ENCODE measurements at regions not wholly inside any gene's neighbourhood (a gene's known extent, or its start where the extent isn't known, plus 50 kb on each side); places are given as distances from the start of the nearest gene placed in this dataset.
"Not testable (repeated sequence)": the region's sequence is repeated elsewhere in the genome, so short reads cannot be mapped to it uniquely, and the experiment has no call there.

DNA sequence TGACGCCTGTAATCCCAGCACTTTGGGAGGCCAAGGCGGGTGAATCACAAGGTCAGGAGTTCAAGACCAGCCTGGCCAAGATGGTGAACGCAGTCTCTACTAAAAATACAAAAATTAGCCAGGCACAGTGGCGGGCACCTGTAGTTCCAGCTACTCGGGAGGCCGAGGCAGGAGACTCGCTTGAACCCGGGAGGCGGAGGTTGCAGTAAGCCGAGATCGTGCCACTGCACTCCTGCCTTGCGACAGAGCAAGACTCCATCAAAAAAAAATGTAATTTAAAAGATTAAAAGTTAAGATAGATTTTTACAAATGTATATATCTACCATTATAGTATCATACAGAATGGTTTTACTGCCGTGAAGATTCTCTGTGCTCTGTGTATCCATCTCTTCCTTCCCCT lies 1464.1 kb downstream of the FOXD4L5 start:
- H3K4me3 Mint-ChIP-seq, ATAC-seq, DNase-seq, POLR2A ChIA-PET, H3K27ac Mint-ChIP-seq: not testable (repeated sequence)
- Mint-ChIP-seq H3K4me1 (peaks cover 16 to 20% (median 17%) of the 10 kb centered on the region in 4 donors), H3K36me3 (peaks cover 2 to 13% (median 5%) of the 10 kb centered on the region in 3 donors), H3K27me3 (peaks cover 10 to 23% (median 20%) of the 10 kb centered on the region in 5 donors), H3K9me3 (peaks cover 0 to 34% (median 15%) of the 10 kb centered on the region in 9 donors)

DNA sequence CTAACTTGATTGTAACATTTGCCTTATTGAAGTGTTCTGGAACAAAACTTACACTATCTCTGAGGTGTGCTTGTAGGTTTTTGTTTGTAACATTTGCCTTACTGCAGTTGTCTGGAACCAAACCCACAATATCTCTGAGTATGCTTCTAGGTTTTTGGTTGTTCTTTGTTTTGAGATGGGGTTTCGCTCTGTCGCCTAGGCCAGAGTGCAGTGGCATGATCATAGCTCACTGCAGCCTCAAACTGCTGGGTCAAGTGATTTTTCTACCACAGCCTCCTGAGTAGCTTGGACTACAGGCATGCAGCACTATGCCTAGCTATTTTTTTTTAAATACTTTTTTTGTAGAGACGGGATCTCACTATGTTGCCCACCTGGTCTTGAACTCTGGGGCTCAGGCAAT lies 1464.6 kb downstream of the FOXD4L5 start:
- peaks cover 10 to 26% (median 20%) of the 10 kb centered on the region in 5 donors for H3K27me3 Mint-ChIP-seq

DNA sequence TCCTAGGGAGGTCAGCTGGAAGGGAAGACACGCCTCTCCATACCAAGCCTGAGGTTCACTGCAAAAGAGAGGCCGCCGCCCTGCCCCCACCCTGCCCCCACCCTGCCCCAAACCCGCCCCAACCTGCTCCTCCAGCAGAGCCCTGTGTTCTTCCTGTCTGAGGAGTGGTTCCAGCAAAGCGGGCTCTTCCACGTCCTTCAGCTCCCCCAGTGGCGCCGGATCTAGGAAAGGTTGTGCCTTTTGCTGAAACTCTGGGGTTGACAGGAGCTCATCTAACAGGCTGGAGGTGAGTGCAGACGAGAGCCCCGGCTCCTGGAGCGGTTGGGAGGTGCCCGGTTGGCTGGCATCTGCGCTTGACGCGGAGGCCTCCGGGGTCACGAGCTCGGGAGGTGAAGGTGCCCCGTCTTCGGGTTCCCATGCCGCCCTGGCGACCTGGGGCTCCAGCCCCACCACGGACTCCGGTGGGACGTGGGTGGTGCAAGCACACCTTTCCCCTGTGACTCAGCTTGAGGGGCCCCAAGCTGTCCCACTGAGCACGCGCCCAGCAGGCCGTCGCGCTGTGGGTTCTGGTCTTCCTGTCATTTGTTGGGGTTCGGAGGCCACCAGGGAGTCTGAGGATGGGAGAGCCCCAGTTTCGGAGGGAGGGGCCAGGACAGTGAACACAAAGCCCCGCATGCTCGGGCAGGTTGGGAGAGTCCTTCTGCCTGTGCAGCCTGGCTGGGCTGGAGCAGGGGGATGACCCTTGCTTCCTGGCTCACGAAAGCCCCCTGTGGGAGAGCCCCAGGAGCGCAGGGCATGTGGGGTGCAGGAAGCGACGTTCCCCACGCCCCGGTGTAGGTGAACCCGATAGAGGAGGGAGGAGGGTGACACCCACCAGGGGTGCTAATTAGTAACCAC lies 1467.1 kb downstream of the FOXD4L5 start:
- POLR2A ChIA-PET = interaction anchor here (1.4 to 2.2 kb wide), 2 partner anchors 1015 to 1019 kb away, joined by 8 to 9 read pairs; no protein-coding TSS in a partner anchor
- peak overlapping the region in 7 of 10 donors; percentile 7 to 83 (median 53) for H3K27ac Mint-ChIP-seq
- DNase-seq = peak; percentile 28 to 80 (median 54)
- H3K36me3 Mint-ChIP-seq = peaks cover 5 to 17% (median 9%) of the 10 kb centered on the region in 3 donors
- peaks cover 0 to 45% (median 25%) of the 10 kb centered on the region in 9 donors for H3K9me3 Mint-ChIP-seq
- peak overlapping the region; percentile 67 to 88 (median 81) for H3K4me3 Mint-ChIP-seq
- ATAC-seq = peak; percentile 62 to 68
- H3K4me1 Mint-ChIP-seq = peaks cover 16 to 18% (median 17%) of the 10 kb centered on the region in 4 donors
- peaks cover 10 to 35% (median 20%) of the 10 kb centered on the region in 5 donors for H3K27me3 Mint-ChIP-seq

More for the DNA sequence above, 1464.6 kb downstream of the FOXD4L5 start:
- ATAC-seq, POLR2A ChIA-PET, H3K27ac Mint-ChIP-seq, DNase-seq, H3K4me3 Mint-ChIP-seq: not testable (repeated sequence)
- peaks cover 0 to 38% (median 17%) of the 10 kb centered on the region in 9 donors for H3K9me3 Mint-ChIP-seq
- peaks cover 16 to 21% (median 17%) of the 10 kb centered on the region in 4 donors for H3K4me1 Mint-ChIP-seq
- peaks cover 3 to 14% (median 5%) of the 10 kb centered on the region in 3 donors for H3K36me3 Mint-ChIP-seq

DNA sequence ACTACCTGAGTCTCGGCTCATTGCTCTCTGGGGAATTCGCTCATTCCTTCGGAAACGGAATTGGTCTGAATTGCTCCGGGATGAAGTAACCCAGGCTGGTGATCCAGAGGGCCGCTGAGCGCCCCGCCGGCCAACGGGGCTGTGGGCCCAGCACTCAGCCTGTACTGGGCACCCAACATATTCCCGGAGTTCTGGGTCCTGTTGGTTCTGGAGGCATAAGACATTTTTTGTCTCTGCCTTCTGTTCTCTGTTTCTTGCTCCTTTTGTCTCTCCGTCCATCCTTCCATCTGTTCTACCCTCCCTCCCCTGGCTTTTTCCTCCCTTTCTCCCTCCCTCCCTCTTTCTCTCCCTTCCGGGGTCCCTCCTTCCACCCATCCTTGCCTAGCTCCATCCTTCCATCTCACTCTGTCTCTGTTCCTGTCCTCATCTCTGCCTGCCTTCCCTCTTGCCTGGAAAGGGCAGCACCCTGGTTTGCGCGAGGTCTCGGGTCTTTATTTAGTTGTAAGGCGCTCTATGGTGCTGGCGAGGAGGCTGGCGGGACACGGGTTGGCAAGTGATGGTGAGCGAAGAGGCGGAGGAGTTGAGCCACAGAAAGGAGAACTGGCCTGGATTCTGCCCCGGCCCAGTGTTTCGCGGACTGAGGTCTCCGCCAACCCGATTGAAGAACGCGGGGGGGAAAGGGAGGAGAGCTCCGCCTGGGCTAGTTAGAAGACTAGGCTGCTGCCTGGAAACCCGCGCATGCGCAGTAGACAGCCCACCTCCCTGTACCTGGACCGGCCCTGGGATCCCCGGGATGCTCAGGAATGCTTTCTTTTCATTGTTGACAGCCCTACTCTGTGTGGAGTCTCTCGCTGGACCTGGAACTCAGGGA lies 1468.0 kb downstream of the FOXD4L5 start:
- H3K27ac Mint-ChIP-seq = peak overlapping the region in 8 of 10 donors; percentile 0 to 74 (median 28)
- H3K9me3 Mint-ChIP-seq = peaks cover 0 to 47% (median 21%) of the 10 kb centered on the region in 9 donors
- peak; percentile 50 to 66 for ATAC-seq
- peak in 9 of 10 donors; percentile 39 to 82 (median 44) for DNase-seq
- H3K4me3 Mint-ChIP-seq = peak overlapping the region; percentile 67 to 88 (median 81)
- peaks cover 5 to 17% (median 9%) of the 10 kb centered on the region in 3 donors for H3K36me3 Mint-ChIP-seq
- peaks cover 10 to 35% (median 20%) of the 10 kb centered on the region in 5 donors for H3K27me3 Mint-ChIP-seq
- POLR2A ChIA-PET = interaction anchor here (1.4 to 2.2 kb wide), 2 partner anchors 1014 to 1018 kb away, joined by 8 to 9 read pairs; no protein-coding TSS in a partner anchor
- H3K4me1 Mint-ChIP-seq = peaks cover 16 to 18% (median 17%) of the 10 kb centered on the region in 4 donors

DNA sequence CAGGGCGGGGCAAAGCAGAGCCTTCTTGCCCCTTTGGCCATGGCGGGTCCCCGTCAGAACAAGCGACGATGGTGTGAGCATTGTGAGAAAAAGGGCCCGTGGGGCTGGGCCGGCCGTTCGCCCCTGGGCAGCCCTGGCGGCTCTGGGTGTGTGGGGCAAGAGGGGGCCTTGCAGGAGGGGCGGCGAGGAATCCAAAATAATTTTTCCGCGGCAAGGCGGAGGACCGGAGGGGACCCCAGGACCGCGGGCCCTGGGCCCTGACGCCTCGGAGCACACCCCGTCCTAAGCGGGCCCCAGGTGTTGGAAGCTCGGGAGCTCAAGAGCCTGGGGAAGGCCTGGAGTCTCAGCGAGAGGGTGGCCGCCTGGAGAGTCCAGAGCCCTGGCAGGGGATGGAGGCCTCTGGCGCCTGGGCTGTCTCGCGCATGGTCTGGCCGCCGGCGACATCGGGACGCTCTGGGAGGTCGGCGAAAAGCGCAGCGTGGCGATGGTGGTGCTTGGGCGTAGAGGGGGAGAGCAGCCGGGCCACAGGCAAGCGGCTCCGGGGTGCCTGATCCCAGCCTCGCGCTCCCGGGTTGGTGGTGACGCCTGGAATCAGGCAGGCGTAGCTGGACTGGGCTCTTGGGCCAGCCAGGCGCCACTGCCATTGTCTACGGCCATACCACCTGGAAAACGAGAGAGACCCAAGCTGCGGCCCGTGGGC lies 1469.9 kb downstream of the FOXD4L5 start:
- H3K27ac Mint-ChIP-seq, H3K4me3 Mint-ChIP-seq, ATAC-seq, DNase-seq, POLR2A ChIA-PET: not testable (repeated sequence)
- Mint-ChIP-seq H3K9me3 (peaks cover 0 to 47% (median 21%) of the 10 kb centered on the region in 9 donors), H3K4me1 (peaks cover 16 to 18% (median 17%) of the 10 kb centered on the region in 4 donors), H3K27me3 (peaks cover 10 to 35% (median 20%) of the 10 kb centered on the region in 5 donors), H3K36me3 (peaks cover 5 to 12% (median 9%) of the 10 kb centered on the region in 3 donors)

DNA sequence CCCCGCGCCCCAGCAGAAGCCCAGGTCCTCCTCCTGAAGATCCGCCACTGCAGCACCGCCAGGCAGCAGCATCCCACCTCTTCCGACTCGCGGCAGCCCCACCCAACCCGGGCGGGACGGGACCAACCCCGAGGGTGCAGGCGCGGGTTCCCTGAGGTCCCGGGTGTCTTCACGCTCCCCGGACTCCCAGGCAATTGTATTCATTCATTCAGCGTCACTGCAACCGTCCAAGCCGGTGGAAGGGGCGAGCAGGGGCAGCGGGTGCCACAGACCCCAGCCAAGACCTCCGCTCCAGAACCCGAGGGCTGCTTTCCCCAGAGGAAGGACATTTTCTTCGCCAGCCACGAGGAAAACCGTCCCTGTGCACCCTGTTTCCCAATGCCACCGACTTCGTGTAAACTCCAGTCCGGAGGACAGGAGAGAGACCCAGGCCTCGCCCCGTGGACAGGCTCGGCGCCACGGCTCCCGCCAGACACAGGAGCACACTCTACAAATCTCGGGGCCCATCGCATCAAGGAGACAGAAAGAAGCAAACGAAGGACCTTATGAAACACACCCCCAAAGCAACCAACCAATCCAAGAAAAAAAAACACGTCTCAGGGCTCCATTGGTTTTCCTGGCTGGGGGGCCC lies 1471.5 kb downstream of the FOXD4L5 start:
- ATAC-seq, DNase-seq, POLR2A ChIA-PET, H3K27ac Mint-ChIP-seq: not testable (repeated sequence)
- Mint-ChIP-seq H3K4me1 (peaks cover 16 to 18% (median 17%) of the 10 kb centered on the region in 4 donors), H3K27me3 (peaks cover 10 to 38% (median 19%) of the 10 kb centered on the region in 5 donors), H3K4me3 (peak overlapping the region in 3 of 10 donors; percentile 5 to 68 (median 6)), H3K36me3 (peaks cover 5 to 12% (median 9%) of the 10 kb centered on the region in 3 donors), H3K9me3 (peaks cover 0 to 54% (median 21%) of the 10 kb centered on the region in 9 donors)

DNA sequence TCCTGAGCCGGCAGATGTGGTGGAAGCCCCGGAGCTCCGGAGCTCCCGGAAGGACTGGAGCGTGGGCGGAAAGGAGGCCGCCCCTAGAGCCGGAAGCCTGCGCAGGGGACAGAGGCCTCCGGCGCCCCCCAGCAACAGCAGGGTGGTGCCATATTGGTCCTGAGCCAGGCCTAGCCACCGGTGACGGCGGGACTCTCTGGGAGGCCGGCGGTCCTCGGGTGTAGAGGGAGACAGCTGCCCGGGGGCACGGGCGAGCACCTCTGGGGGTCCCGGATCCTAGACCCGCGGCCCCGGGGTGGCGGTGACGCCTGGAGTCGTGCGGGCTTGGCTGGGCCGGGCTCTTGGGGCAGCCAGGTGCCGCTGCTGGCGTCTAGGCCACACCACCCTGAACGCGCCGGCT lies 1472.2 kb downstream of the FOXD4L5 start:
- DNase-seq, POLR2A ChIA-PET, H3K27ac Mint-ChIP-seq: not testable (repeated sequence)
- H3K4me1 Mint-ChIP-seq = peaks cover 12% of the 10 kb centered on the region in 4 donors
- H3K4me3 Mint-ChIP-seq = peak overlapping the region in 1 of 10 donors; percentile 68
- ATAC-seq = peak; percentile 71 to 73
- H3K27me3 Mint-ChIP-seq = peaks cover 7 to 34% (median 14%) of the 10 kb centered on the region in 5 donors
- H3K9me3 Mint-ChIP-seq = peaks cover 0 to 53% (median 21%) of the 10 kb centered on the region in 9 donors
- peaks cover 3 to 12% (median 9%) of the 10 kb centered on the region in 3 donors for H3K36me3 Mint-ChIP-seq

DNA sequence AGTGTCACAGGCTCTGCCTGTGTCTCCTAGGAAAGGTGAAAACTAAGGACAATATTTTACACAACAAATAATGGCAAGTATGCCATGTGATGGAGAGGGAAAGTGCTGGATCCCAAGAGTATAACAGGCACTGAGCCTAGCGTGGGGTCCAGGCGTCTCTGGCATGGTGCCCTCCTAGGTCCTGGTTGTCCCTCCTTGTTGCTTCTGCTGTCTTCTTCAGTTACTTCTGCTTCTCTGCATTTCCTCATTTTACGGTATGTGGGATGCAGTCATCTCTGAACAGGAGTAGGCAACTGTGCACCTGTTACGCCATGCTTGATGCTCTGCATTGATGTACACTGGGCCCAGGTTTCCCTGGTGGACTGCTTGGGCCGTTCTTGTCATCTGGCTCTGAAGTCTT lies 1480.8 kb downstream of the FOXD4L5 start:
- H3K27me3 Mint-ChIP-seq, H3K36me3 Mint-ChIP-seq, H3K4me1 Mint-ChIP-seq, ATAC-seq, H3K4me3 Mint-ChIP-seq, POLR2A ChIA-PET, DNase-seq: not testable (repeated sequence)
- Mint-ChIP-seq H3K9me3 (peaks cover 0 to 48% (median 18%) of the 10 kb centered on the region in 9 donors), H3K27ac (peak overlapping the region in 1 of 10 donors; percentile 18)

DNA sequence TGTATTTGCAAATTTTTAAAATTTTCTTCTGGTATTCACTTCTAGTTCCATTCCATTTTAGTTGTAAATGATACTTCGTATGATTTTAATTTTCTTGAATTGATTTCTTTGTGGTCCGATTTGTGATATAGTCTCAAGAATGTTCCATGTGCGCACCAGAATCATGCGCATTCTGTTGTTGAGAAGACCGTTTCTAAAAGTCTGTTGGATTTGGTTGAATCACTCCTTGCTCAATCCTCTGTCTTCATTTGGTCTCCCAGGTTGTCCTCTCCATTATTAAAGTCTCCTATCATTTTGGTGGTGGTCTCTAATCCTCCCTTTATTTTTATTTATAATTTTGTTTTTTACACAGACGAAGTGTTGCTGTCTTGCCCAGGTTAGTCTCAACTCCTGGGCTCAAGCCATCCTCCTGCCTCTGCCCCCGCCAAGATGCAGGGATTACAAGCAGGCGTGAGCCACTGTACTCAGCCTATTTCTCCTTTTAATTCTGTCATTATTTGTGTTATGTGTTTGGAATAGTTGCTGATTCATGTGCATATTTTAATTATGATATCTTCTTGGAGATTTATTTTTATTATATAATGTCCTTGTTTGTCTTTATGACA lies 1490.8 kb downstream of the FOXD4L5 start:
- H3K27me3 Mint-ChIP-seq, H3K36me3 Mint-ChIP-seq, H3K4me3 Mint-ChIP-seq, POLR2A ChIA-PET, DNase-seq, H3K4me1 Mint-ChIP-seq, ATAC-seq, H3K27ac Mint-ChIP-seq: not testable (repeated sequence)
- H3K9me3 Mint-ChIP-seq = peaks cover 13 to 64% (median 30%) of the 10 kb centered on the region in 9 donors

DNA sequence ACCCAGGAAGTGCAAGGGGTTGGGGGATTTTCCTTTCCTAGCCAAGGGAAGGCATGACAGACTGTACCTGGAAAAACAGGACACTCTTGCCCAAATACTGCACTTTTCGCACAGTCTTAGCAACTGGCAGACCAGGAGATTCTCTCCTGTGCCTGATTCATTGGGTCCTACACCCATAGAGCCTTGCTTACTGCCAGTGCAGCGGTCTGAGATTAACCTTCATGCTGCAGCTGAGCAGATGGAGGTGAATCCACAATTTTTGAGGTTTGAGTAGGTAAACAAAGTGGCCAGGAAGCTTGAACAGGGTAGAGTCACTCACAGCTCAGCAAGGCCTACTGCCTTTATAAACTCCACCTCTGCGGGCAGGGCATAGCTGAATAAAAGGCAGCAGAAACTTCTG lies 1497.6 kb downstream of the FOXD4L5 start:
- ATAC-seq, H3K27me3 Mint-ChIP-seq, H3K4me3 Mint-ChIP-seq, H3K27ac Mint-ChIP-seq, H3K4me1 Mint-ChIP-seq, POLR2A ChIA-PET, DNase-seq, H3K36me3 Mint-ChIP-seq: not testable (repeated sequence)
- H3K9me3 Mint-ChIP-seq = peaks cover 10 to 49% (median 25%) of the 10 kb centered on the region in 9 donors

DNA sequence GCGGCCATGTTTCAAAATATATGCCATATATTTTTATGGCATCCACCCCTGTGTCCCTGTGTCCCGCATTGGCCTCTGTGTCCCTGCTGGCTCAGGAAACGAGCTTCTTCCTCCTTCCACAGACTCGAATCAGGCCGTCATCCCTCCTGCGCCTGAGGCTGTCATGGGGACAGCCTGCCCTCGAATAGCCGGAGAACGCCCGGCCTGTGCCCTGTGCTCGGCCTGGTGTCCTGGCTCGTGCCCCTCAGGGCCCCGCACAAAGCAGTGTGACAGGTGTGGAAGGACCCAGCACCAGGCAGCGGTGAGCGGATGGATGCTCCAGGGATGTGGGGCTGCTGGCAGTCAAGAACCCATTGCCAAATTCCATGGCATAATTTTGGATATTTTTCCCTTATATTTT lies 1500.0 kb downstream of the FOXD4L5 start:
- H3K27me3 Mint-ChIP-seq, H3K4me3 Mint-ChIP-seq, ATAC-seq, H3K4me1 Mint-ChIP-seq, H3K36me3 Mint-ChIP-seq, DNase-seq, H3K27ac Mint-ChIP-seq, POLR2A ChIA-PET: not testable (repeated sequence)
- H3K9me3 Mint-ChIP-seq = peaks cover 6 to 26% (median 19%) of the 10 kb centered on the region in 9 donors
